ENCODE measurements at regions not wholly inside any gene's neighbourhood (a gene's known extent, or its start where the extent isn't known, plus 50 kb on each side); places are given as distances from the start of the nearest gene placed in this dataset.

DNA sequence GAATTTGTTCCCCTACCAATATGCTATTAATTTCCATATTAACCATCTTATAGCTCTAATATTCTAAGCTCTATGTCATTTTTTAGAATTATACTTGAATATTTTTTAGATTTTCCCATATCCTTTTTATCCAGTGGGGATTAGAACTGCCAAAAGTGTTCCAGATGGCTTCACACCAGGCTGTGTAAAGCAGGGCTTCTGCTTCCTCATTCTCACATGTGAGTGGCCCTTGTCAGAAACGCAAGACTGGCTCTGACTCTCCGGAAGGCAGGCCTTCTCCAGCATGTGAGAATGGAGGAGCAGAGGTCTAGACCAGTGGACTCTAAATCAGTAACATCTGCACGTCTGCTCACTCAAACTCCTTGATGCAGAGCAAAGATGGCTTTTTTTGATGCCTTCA, 650.1 kb downstream of the FGF9 start:
- Histone ChIP-seq H3K4me2 (ENCODE audit: low read length) (no peak overlapping the region), H3K9me3 (ENCODE audit: insufficient read depth, low read depth, low read length) (peaks cover 5% of the 10 kb centered on the region), H3K27ac (ENCODE audit: low read depth, low read length) (no peak overlapping the region), H3K23ac (ENCODE audit: low read length) (no peak overlapping the region), H2BK12ac (ENCODE audit: low read length) (no peak overlapping the region), H4K8ac (ENCODE audit: low read depth, low read length) (no peak overlapping the region), H3K4me3 (ENCODE audit: low read depth, low read length) (no peak overlapping the region), H3K9ac (ENCODE audit: low read length) (no peak overlapping the region), H3K79me1 (ENCODE audit: low read length) (no peaks in the 10 kb centered on the region), H3K14ac (ENCODE audit: low read length) (no peak overlapping the region), H2BK120ac (ENCODE audit: insufficient read depth, low read length, poor library complexity) (no peak overlapping the region), H4K12ac (ENCODE audit: low read depth, low read length) (no peak overlapping the region), H2BK5ac (ENCODE audit: low read depth, low read length, poor library complexity) (no peak overlapping the region), H3K36me3 (ENCODE audit: control insufficient read depth in 1 of 2, insufficient read depth in 2 of 2, low read length in 2 of 2) (no peaks in the 10 kb centered on the region), H2AK5ac (ENCODE audit: low read length) (no peak overlapping the region), H3K4ac (ENCODE audit: low read depth, low read length) (no peak overlapping the region), H3K18ac (ENCODE audit: low read length) (no peak overlapping the region), H3K27me3 (ENCODE audit: insufficient read depth, low read length) (no peaks in the 10 kb centered on the region), H3K4me1 (ENCODE audit: control insufficient read depth in 1 of 2, insufficient read depth in 2 of 2, low read length in 2 of 2) (no peaks in the 10 kb centered on the region), H3K79me2 (ENCODE audit: control insufficient read depth, insufficient read depth, low read length, poor library complexity) (no peaks in the 10 kb centered on the region), H2AFZ (ENCODE audit: insufficient read depth, low read length, poor library complexity) (no peak overlapping the region), H4K91ac (ENCODE audit: low read depth, low read length) (no peak overlapping the region)
- no peak for DNase-seq
- no CpG with 5 or more reads among the region's 3 CpGs for WGBS (ENCODE audit: extremely low coverage, insufficient coverage, insufficient read length)

DNA sequence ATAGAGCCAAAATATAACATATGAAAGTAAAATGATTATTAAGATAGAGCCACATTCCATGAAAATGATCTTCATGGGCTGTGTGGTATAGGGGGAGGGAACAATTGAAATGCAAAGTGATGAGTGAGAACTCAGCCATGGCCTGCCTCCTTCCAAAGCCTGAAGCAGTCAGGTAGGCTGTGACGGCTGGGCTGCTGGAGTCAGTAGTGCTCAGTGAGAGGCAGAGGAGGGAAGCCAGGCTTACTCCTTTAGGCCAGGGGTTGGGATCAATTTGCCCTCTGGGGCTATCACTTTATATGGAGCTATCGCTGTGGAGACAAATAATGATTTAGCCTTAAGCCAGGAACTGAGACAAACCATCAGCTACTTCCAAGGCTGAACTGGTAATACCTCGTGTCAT, 654.9 kb downstream of the FGF9 start:
- Histone ChIP-seq H3K79me1 (ENCODE audit: low read length) (no peaks in the 10 kb centered on the region), H2BK120ac (ENCODE audit: insufficient read depth, low read length, poor library complexity) (no peak overlapping the region), H3K4me3 (ENCODE audit: low read depth, low read length) (no peak overlapping the region), H2BK5ac (ENCODE audit: low read depth, low read length, poor library complexity) (no peak overlapping the region), H3K27me3 (ENCODE audit: insufficient read depth, low read length) (no peaks in the 10 kb centered on the region), H3K79me2 (ENCODE audit: control insufficient read depth, insufficient read depth, low read length, poor library complexity) (no peaks in the 10 kb centered on the region), H4K8ac (ENCODE audit: low read depth, low read length) (no peak overlapping the region), H3K9ac (ENCODE audit: low read length) (no peak overlapping the region), H3K18ac (ENCODE audit: low read length) (no peak overlapping the region), H3K9me3 (ENCODE audit: insufficient read depth, low read depth, low read length) (no peaks in the 10 kb centered on the region), H4K12ac (ENCODE audit: low read depth, low read length) (no peak overlapping the region), H4K91ac (ENCODE audit: low read depth, low read length) (no peak overlapping the region), H3K23ac (ENCODE audit: low read length) (no peak overlapping the region), H2BK12ac (ENCODE audit: low read length) (no peak overlapping the region), H3K4me1 (ENCODE audit: control insufficient read depth in 1 of 2, insufficient read depth in 2 of 2, low read length in 2 of 2) (no peaks in the 10 kb centered on the region), H3K4ac (ENCODE audit: low read depth, low read length) (no peak overlapping the region), H2AK5ac (ENCODE audit: low read length) (no peak overlapping the region), H3K4me2 (ENCODE audit: low read length) (no peak overlapping the region), H3K27ac (ENCODE audit: low read depth, low read length) (no peak overlapping the region), H2AFZ (ENCODE audit: insufficient read depth, low read length, poor library complexity) (no peak overlapping the region), H3K36me3 (ENCODE audit: control insufficient read depth in 1 of 2, insufficient read depth in 2 of 2, low read length in 2 of 2) (no peaks in the 10 kb centered on the region), H3K14ac (ENCODE audit: low read length) (no peak overlapping the region)
- no CpG with 5 or more reads among the region's 3 CpGs for WGBS (ENCODE audit: extremely low coverage, insufficient coverage, insufficient read length)
- no peak for DNase-seq

DNA sequence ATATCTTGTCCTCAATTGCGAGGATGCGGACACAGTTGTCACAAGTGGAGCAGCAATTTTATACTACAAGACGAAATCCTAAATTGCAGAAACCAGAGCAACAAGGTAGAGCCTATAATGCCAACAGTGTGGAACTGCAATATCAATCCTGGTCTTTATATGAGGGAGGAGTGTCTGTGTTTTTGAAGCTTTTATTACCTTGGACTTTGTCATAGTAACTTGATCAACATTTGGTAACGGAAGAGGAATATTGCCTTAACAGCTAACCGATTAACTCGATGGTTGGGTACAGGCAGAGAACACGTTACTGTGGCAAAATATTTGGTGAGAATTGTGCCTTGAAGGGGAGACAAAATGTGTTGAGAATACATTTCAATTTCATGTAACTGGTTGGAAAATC, 661.5 kb downstream of the FGF9 start:
- H3K9me3 ChIP-seq (ENCODE audit: insufficient read depth, low read depth, low read length): no peaks in the 10 kb centered on the region
- no peak overlapping the region for H3K4me3 ChIP-seq (ENCODE audit: low read depth, low read length)
- no peaks in the 10 kb centered on the region for H3K79me1 ChIP-seq (ENCODE audit: low read length)
- no peak overlapping the region for H4K12ac ChIP-seq (ENCODE audit: low read depth, low read length)
- WGBS (ENCODE audit: extremely low coverage, insufficient coverage, insufficient read length): no CpG with 5 or more reads among the region's 7 CpGs
- H2BK5ac ChIP-seq (ENCODE audit: low read depth, low read length, poor library complexity): no peak overlapping the region
- no peak overlapping the region for H3K18ac ChIP-seq (ENCODE audit: low read length)
- H2BK12ac ChIP-seq (ENCODE audit: low read length): no peak overlapping the region
- H3K14ac ChIP-seq (ENCODE audit: low read length): no peak overlapping the region
- no peak overlapping the region for H3K23ac ChIP-seq (ENCODE audit: low read length)
- no peak overlapping the region for H3K9ac ChIP-seq (ENCODE audit: low read length)
- H3K79me2 ChIP-seq (ENCODE audit: control insufficient read depth, insufficient read depth, low read length, poor library complexity): no peaks in the 10 kb centered on the region
- no peaks in the 10 kb centered on the region for H3K27me3 ChIP-seq (ENCODE audit: insufficient read depth, low read length)
- no peak for DNase-seq
- no peak overlapping the region for H3K4ac ChIP-seq (ENCODE audit: low read depth, low read length)
- no peak overlapping the region for H4K91ac ChIP-seq (ENCODE audit: low read depth, low read length)
- no peaks in the 10 kb centered on the region for H3K4me1 ChIP-seq (ENCODE audit: control insufficient read depth in 1 of 2, insufficient read depth in 2 of 2, low read length in 2 of 2)
- H4K8ac ChIP-seq (ENCODE audit: low read depth, low read length): no peak overlapping the region
- H2AFZ ChIP-seq (ENCODE audit: insufficient read depth, low read length, poor library complexity): no peak overlapping the region
- H3K4me2 ChIP-seq (ENCODE audit: low read length): no peak overlapping the region
- no peak overlapping the region for H2BK120ac ChIP-seq (ENCODE audit: insufficient read depth, low read length, poor library complexity)
- no peak overlapping the region for H3K27ac ChIP-seq (ENCODE audit: low read depth, low read length)
- no peaks in the 10 kb centered on the region for H3K36me3 ChIP-seq (ENCODE audit: control insufficient read depth in 1 of 2, insufficient read depth in 2 of 2, low read length in 2 of 2)
- no peak overlapping the region for H2AK5ac ChIP-seq (ENCODE audit: low read length)

DNA sequence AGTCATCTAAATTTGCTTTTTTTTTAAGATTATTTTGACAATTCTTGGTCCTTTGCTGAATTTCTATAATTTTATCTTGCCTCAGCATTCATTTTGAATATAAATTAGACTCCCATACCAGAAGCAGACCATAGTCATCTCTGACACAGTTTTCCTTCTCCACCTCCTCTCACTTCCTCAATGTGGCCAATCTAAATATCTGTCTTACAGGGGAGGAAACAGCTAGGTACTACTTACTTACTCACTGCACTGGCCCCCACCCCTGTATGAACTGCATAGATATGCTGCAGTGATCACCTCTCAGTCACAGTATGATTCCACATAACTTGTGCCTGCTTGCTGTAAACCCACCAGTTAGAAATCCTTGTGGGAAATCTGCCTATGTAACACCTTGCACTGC, 665.6 kb downstream of the FGF9 start:
- no peak overlapping the region for H2BK5ac ChIP-seq (ENCODE audit: low read depth, low read length, poor library complexity)
- no peak overlapping the region for H3K4me3 ChIP-seq (ENCODE audit: low read depth, low read length)
- H3K23ac ChIP-seq (ENCODE audit: low read length): no peak overlapping the region
- H4K8ac ChIP-seq (ENCODE audit: low read depth, low read length): no peak overlapping the region
- H3K18ac ChIP-seq (ENCODE audit: low read length): no peak overlapping the region
- H2BK120ac ChIP-seq (ENCODE audit: insufficient read depth, low read length, poor library complexity): no peak overlapping the region
- no peak overlapping the region for H2AK5ac ChIP-seq (ENCODE audit: low read length)
- no peak overlapping the region for H4K12ac ChIP-seq (ENCODE audit: low read depth, low read length)
- H2BK12ac ChIP-seq (ENCODE audit: low read length): no peak overlapping the region
- H3K4ac ChIP-seq (ENCODE audit: low read depth, low read length): no peak overlapping the region
- no peaks in the 10 kb centered on the region for H3K27me3 ChIP-seq (ENCODE audit: insufficient read depth, low read length)
- H3K4me2 ChIP-seq (ENCODE audit: low read length): no peak overlapping the region
- H3K14ac ChIP-seq (ENCODE audit: low read length): no peak overlapping the region
- no peaks in the 10 kb centered on the region for H3K79me2 ChIP-seq (ENCODE audit: control insufficient read depth, insufficient read depth, low read length, poor library complexity)
- no peaks in the 10 kb centered on the region for H3K36me3 ChIP-seq (ENCODE audit: control insufficient read depth in 1 of 2, insufficient read depth in 2 of 2, low read length in 2 of 2)
- no peak overlapping the region for H3K9ac ChIP-seq (ENCODE audit: low read length)
- no peak for DNase-seq
- H3K79me1 ChIP-seq (ENCODE audit: low read length): no peaks in the 10 kb centered on the region
- no peak overlapping the region for H3K27ac ChIP-seq (ENCODE audit: low read depth, low read length)
- H3K9me3 ChIP-seq (ENCODE audit: insufficient read depth, low read depth, low read length): peaks cover 1% of the 10 kb centered on the region
- H2AFZ ChIP-seq (ENCODE audit: insufficient read depth, low read length, poor library complexity): no peak overlapping the region
- no peaks in the 10 kb centered on the region for H3K4me1 ChIP-seq (ENCODE audit: control insufficient read depth in 1 of 2, insufficient read depth in 2 of 2, low read length in 2 of 2)
- no peak overlapping the region for H4K91ac ChIP-seq (ENCODE audit: low read depth, low read length)

DNA sequence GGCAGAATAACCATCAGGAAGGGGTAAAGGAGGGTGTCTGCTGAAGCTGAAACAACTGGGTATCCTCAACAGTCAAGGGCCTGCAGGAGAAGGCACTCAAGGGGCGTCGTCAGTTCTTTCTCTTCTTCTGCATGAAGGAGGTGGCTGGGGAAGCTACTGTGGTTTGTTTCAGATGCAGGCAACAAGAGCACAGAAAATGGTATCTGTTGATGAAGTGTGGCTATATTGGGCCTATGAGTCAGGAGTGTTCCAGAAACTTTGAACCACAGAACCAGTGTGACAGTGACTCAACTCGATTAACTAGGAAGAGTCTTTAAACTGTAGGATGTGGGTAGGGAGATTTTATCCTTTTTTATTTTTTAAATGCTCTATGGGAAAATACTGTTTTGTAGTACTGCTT, 686.3 kb downstream of the FGF9 start:
- H4K91ac ChIP-seq (ENCODE audit: low read depth, low read length): no peak overlapping the region
- H3K4ac ChIP-seq (ENCODE audit: low read depth, low read length): no peak overlapping the region
- WGBS (ENCODE audit: extremely low coverage, insufficient coverage, insufficient read length): no CpG with 5 or more reads among the region's 3 CpGs
- no peaks in the 10 kb centered on the region for H3K27me3 ChIP-seq (ENCODE audit: insufficient read depth, low read length)
- H3K4me3 ChIP-seq (ENCODE audit: low read depth, low read length): no peak overlapping the region
- H3K14ac ChIP-seq (ENCODE audit: low read length): no peak overlapping the region
- no peak for DNase-seq
- H2BK120ac ChIP-seq (ENCODE audit: insufficient read depth, low read length, poor library complexity): no peak overlapping the region
- H2AFZ ChIP-seq (ENCODE audit: insufficient read depth, low read length, poor library complexity): no peak overlapping the region
- H3K18ac ChIP-seq (ENCODE audit: low read length): no peak overlapping the region
- no peak overlapping the region for H2AK5ac ChIP-seq (ENCODE audit: low read length)
- H4K8ac ChIP-seq (ENCODE audit: low read depth, low read length): no peak overlapping the region
- no peak overlapping the region for H2BK12ac ChIP-seq (ENCODE audit: low read length)
- no peak overlapping the region for H3K9ac ChIP-seq (ENCODE audit: low read length)
- H3K79me1 ChIP-seq (ENCODE audit: low read length): no peaks in the 10 kb centered on the region
- no peak overlapping the region for H3K23ac ChIP-seq (ENCODE audit: low read length)
- no peak overlapping the region for H2BK5ac ChIP-seq (ENCODE audit: low read depth, low read length, poor library complexity)
- no peaks in the 10 kb centered on the region for H3K36me3 ChIP-seq (ENCODE audit: control insufficient read depth in 1 of 2, insufficient read depth in 2 of 2, low read length in 2 of 2)
- H3K9me3 ChIP-seq (ENCODE audit: insufficient read depth, low read depth, low read length): no peaks in the 10 kb centered on the region
- no peak overlapping the region for H4K12ac ChIP-seq (ENCODE audit: low read depth, low read length)
- no peaks in the 10 kb centered on the region for H3K79me2 ChIP-seq (ENCODE audit: control insufficient read depth, insufficient read depth, low read length, poor library complexity)
- no peak overlapping the region for H3K27ac ChIP-seq (ENCODE audit: low read depth, low read length)
- H3K4me2 ChIP-seq (ENCODE audit: low read length): no peak overlapping the region
- H3K4me1 ChIP-seq (ENCODE audit: control insufficient read depth in 1 of 2, insufficient read depth in 2 of 2, low read length in 2 of 2): no peaks in the 10 kb centered on the region
